ENCODE measurements at regions not wholly inside any gene's neighbourhood (a gene's known extent, or its start where the extent isn't known, plus 50 kb on each side); places are given as distances from the start of the nearest gene placed in this dataset.

DNA sequence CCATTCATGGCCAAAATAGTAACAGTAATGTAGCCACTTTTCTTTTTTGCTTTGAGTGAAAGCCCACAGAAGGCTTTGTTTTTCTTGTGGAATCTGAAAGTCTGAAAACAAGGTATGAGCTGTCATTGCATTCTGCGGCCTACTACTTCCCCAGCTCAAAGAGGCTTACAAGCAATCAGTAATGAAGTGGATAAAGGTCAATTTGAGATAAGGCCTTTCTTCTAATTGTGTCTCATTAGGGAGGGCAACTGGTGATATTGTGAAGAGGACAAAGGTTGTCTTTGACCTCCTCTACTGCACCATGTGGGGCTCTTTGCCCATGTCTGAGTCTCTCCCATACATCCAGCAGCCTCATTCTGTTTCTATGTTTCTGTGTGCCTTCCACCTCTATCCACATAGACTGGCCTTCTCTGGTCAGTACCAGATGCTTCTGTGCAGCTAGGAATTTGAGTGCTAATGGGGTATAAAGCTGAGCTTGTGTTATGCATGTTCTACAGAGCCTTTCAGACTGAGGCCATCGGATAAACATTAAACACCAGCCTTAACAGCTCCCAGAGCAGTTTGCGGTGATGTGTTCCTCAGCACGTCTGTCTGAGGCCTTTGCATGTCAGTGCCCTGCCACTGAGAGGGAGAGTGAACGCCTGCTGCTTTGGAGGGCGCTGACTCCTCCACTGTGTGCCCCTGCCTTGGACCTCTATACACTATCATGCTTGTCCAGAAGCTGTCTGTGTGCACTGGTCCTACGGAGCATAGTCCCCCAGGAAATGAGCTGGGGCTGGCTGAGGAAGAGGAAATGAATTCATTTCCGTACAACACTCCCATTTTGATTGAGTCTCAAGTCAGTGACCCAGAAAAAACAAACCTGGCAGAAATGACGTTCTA, 80.2 kb downstream of the SH2D1A start:
- FAIRE-seq, result no peak

GRCh38 chrX:124433186-124433585, 86.8 kb downstream of the SH2D1A start:
- peak; percentile 21 for FAIRE-seq

- no peak for FAIRE-seq
Observed at GRCh38 chrX:124435616-124436015, 89.3 kb downstream of the SH2D1A start.

DNA sequence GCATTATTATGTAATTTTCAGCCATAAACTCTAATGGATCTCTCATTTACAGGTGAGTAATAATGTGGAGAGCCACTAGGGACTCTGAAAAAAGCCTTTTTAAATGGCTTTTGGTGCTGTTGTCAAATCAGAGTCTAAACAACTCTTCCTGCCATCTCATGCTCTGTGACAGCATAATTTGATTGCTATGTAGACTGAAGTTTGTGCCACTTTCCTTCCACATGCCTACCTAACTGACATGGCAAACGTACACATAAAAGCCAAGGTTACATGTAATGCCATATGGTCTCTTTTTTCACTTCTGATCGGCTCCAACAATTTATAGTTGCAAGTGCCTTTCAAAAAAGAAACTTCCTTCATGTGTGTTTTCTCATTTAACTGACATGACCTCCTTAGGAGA, 94.3 kb downstream of the SH2D1A start:
- FAIRE-seq, result no peak

DNA sequence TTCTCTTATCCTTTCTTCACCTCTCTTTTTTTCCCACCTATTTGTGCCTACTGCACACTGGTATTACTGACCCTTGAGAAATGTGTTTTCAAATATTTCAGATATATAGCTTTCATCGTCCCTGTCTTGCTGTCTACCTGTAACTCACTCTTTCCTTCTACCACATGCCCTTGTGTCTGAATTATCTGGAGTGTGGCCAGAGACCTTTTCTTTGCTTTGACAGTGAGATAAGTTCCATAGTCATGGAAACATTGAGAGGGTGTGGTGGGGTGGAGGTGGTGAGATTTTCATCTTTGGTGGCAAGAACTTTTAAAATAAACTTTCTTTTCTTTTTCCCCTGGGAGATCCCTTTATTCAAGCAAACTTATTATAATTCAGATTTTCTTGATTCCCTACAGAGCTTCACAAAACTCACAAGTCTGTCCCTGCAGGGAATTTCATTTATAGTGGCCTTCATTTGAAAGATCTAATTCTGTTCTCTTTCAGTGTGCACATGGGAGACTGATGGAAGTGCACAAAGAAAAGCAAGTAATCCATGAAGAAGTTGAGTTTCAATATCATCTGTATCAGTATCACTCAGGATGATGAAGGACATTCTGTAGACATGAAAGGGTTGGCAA, 95.7 kb downstream of the SH2D1A start:
- no peak for FAIRE-seq

DNA sequence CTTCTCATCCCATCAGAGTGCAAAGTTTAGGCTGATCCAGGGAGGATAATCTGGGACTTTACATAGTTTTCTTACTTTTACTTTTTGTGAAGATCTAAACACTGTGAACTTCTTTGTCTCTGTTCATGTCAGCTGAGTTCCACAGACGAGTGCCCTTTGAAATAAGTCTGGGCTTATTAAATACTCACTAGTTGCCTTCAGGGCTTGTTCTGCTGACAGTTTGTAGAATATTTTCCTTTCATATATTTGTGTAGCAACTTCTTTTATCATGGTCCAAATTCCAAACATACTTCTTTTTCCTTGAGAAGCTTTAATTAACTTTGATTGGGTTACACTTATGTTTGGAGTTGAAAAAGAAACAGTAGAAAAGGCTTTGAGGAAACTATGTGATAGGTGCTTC, 109.6 kb downstream of the SH2D1A start:
- no peak for FAIRE-seq

- peak; percentile 88 for FAIRE-seq
Observed at GRCh38 chrX:124459851-124460250, 113.5 kb downstream of the SH2D1A start.

- FAIRE-seq, result no peak
Observed at GRCh38 chrX:124462931-124463330, 116.6 kb downstream of the SH2D1A start.

GRCh38 chrX:124467202-124467601, 120.8 kb downstream of the SH2D1A start:
- FAIRE-seq, result no peak

DNA sequence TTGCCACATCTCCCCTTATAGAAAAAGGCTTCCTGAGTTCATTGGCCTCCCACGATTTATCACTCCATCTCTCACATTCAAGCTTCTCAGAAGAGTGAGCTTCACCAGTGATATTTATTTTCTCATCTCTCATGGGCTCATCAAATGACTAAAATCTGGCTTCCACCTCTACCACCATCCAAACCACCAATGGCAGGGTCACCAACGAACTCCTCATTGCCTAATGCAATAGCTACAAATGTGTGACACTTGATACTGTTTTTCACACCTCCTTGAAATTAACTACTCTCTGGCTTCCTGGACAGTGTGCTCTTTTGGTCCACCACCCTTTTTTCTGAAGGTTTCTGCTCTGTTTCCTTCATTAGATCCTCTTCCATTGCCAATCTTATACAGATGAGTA, 129.0 kb downstream of the SH2D1A start:
- no peak for FAIRE-seq

GRCh38 chrX:124476562-124476961, 130.2 kb downstream of the SH2D1A start:
- FAIRE-seq, result no peak

- FAIRE-seq, result no peak
Observed at GRCh38 chrX:124478046-124478445, 131.7 kb downstream of the SH2D1A start.

- no peak for FAIRE-seq
Observed at GRCh38 chrX:124488412-124489161, 142.2 kb downstream of the SH2D1A start.

GRCh38 chrX:124493984-124494383, 147.6 kb downstream of the SH2D1A start:
- FAIRE-seq, result no peak

DNA sequence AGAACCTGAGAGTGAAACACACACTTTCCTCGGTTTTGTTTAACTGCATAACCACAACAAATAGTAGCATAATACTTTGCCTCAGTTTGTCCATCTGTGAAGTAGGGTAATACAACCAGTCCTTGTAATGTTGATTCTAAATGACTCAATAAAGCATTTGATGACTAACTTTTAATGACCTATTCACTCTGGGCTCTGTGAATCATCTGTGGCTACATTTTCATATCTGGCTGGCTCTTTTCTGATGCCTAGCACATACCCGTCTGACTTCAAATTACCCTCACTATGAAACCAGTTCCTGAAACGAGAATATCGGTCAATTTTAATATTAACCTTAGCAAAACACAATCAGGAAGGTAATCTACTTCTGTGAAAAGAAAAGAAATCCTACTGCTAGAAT, 151.0 kb downstream of the SH2D1A start:
- no peak for FAIRE-seq

DNA sequence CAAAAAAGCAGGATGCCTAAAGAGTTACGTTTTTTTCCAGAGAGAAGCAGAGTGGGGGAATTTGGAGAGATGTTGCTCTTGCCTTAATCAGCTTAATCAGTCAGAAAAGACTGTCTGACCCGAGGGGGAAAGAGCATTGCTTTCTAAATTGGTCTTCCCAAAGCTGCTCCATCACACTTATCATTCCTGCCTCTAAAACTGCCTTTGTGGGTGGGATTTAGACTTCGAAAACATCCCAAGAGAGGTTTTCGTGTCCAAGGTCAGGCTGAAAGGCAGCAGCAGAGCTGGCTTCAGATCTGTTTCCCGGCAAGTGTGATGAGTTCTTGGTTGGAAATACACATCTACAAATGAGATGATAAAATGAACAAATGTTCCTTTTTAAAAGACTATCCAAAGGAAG, 155.2 kb downstream of the SH2D1A start:
- no peak for FAIRE-seq

DNA sequence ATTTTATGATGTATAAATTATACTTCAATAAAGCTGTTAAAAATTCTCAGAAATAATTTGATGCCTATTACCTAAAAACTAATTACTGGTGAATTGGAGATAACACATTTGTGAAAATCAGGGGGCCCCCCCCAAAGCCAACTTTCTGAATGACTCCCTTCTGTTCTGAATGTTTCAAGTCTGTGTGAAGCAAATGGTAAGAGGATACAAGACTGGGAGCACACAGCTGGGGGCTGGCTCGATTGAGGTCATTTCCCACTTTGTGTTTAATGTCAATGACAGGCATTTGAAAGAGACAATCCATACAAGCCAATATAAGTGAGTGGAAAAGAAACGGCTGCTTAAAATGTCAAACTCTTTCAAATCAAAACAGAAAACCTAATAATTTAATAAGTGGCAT, 155.8 kb downstream of the SH2D1A start:
- no peak for FAIRE-seq

DNA sequence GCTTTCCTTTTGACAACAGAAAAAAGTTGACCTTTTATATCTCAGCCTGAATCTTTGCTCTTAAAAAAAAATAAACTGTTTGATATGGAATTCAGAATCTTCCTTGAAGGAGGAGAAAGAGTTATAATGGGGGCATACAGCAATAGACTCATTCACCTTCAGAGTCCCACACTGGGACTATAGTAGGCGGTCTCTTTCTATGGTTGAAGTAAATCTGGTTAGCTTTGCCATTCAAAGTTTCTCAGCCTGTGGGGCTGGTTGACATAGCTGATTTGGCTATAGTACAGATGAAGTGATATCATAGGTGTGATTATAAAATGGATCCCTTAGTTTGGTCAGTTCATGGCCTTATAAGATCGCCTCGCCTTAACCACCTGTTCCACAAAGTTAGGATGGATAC, 156.2 kb downstream of the SH2D1A start:
- FAIRE-seq, result no peak

DNA sequence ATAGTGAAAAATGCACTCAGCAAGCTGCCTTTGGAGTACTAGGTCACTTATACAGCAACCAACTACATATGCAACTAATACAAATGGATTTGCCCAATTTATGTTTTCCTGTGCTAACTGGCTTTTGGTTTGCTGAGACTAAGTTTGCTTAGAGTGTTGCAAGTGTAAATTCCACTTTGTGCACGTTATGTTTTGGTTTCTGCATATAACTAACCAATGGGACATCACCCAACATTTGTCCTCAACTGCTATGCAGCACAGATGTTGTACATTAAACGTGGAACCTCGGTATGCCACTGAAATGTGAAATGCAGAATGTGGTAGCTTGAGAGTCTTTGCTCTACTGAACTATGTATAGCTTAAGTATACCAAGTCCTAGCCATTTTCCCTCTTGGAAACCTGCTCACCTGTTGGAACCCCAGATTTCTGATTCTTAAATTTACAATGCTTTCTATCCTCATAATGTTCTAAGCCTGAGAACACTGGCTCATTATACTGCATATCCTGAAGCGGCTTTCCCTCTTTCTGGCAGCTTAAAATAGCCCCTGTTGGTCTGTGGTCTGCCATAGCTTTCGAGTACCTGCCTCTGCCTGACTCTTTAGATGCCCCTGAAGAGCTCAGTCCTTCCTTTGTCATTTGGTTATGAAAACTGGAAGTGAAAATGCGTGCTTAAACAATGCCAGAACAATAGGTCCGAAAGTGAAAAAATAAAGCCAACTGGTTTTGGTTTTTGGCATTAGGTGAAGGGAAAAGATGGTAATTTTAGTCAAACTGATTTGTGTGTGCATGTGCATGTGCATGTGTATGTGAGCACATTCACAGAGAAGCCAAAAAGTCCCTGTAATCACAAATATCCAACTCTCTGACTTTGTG, 158.0 kb downstream of the SH2D1A start:
- no peak for FAIRE-seq

DNA sequence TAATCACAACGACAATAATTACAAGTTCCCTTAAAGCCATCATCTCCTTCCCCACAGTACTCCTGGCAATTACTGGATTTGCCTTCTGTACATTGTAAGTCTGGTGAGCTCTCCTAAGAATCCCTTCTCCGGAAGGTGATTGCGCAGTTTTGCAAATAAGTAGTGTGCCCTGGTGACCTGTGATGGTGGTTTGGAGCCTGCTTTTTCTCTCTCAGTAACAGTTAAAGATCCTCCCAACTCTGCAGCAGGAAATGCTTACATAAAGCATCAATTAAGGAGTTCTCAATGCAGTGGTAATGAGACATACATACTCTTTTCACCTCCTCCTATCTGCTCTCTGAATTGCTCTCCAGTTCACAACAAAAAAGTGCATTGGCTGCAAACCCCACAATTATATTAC, 159.7 kb downstream of the SH2D1A start:
- FAIRE-seq, result no peak

GRCh38 chrX:124507246-124507645, 160.9 kb downstream of the SH2D1A start:
- no peak for FAIRE-seq

DNA sequence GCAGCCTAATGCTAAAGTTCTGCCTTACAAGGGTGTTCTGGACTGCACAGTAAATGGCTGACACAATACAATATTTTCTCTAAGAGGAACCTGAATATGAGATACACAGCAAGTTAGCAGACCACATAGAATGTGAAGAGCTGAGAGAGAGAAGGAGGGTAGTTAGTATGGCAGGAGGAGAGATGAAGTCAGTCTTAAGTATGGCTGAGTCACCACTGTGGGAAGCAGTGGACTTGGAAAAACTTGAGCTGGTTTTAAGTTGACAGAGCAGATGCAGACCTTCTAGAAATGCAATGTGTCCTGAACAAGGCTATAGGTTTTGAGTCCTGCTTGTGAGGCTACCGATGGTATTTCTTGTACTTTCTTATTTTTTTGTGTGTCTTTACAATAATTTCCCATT, 172.5 kb downstream of the SH2D1A start:
- no peak for FAIRE-seq

GRCh38 chrX:124524852-124525251, 178.5 kb downstream of the SH2D1A start:
- no peak for FAIRE-seq

Data from islet of Langerhans (tissue), 1 donor.